Panc1 (cell line): ENCODE measurements at regions not wholly inside any gene's neighbourhood (a gene's known extent, or its start where the extent isn't known, plus 50 kb on each side); places are given as distances from the start of the nearest gene placed in this dataset.

Experiments
- ATAC-seq: fragments of 200-7000 bp; cut with Tn5 transposase; 2 replicates; pipeline ENCODE4 v1.9.1; 2020; ENCODE audit warnings: mild to moderate bottlenecking, moderate library complexity
- BruUV-seq: library from RNA; stranded (reverse); fragments of 400-500 nt; replicated peaks from 2 replicates; lab custom pipeline; 2021; lab: Mats Ljungman, UMichigan
- CTCF ChIA-PET: fragments of 300-600 bp; sonication (Branson Sonifier 250); formaldehyde crosslinking; loops from one replicate; lab custom pipeline; 2022; ENCODE audit warnings: antibody characterized with exemption; lab: Charles Lee
- POLR2A ChIA-PET: fragments of 300-600 bp; sonication (Branson Sonifier 250); formaldehyde crosslinking; loops from one replicate; lab custom pipeline; 2022; ENCODE audit warnings: antibody characterized with exemption; lab: Charles Lee
- DNase-seq: peaks from one replicate; pipeline ENCODE4 v3.0.0-alpha.2; 2010; ENCODE audit warnings: low read depth, low spot score
- H3K27ac ChIP-seq: 2 replicates; pipeline ENCODE4 v1.5.1; 2011; ENCODE audit warnings: mild to moderate bottlenecking, low read length, inconsistent platforms
- H3K27me3 ChIP-seq: fragments of 200-500 bp; sonication (Bioruptor generic); 2 replicates; pipeline ENCODE4 v1.6.0; 2014; ENCODE audit warnings: low read length, inconsistent platforms; ENCODE audit not compliant: control insufficient read depth, insufficient read depth
- H3K36me3 ChIP-seq: fragments of 200-500 bp; sonication (Bioruptor generic); 2 replicates; pipeline ENCODE4 v1.5.1; 2014; ENCODE audit warnings: inconsistent platforms, mild to moderate bottlenecking, low read length, moderate library complexity; ENCODE audit not compliant: control insufficient read depth, insufficient read depth
- H3K4me1 ChIP-seq: 2 replicates; pipeline ENCODE4 v1.5.1; 2011; ENCODE audit warnings: inconsistent platforms, mild to moderate bottlenecking, low read length, moderate library complexity; ENCODE audit not compliant: control insufficient read depth, insufficient read depth
- H3K4me3 ChIP-seq, 2 experiments: 2 replicates each; pipeline ENCODE4 v1.5.1; 2011 to 2012; ENCODE audit warnings: low read depth in 2 of 2, low read length in 2 of 2, mild to moderate bottlenecking in 2 of 2, inconsistent platforms in 1 of 2, moderate library complexity in 1 of 2
- H3K9me3 ChIP-seq: fragments of 200-500 bp; sonication (Bioruptor generic); 2 replicates; pipeline ENCODE4 v1.5.1; 2014; ENCODE audit warnings: low read depth, mild to moderate bottlenecking, inconsistent platforms, low read length, moderate library complexity; ENCODE audit not compliant: control insufficient read depth, insufficient read depth
- POLR2AphosphoS5 ChIP-seq: IDR thresholded peaks from 2 replicates; pipeline ENCODE4 v1.6.1; 2012; ENCODE audit warnings: mild to moderate bottlenecking, low read depth, low read length, moderate library complexity
- SIN3A ChIP-seq: IDR thresholded peaks from 2 replicates; pipeline ENCODE4 v1.6.1; 2012; ENCODE audit warnings: low read depth, mild to moderate bottlenecking, low read length, moderate library complexity, borderline replicate concordance; ENCODE audit not compliant: insufficient read depth
- TCF7L2 ChIP-seq: IDR thresholded peaks from 2 replicates; pipeline ENCODE4 v1.6.1; 2011; ENCODE audit warnings: mild to moderate bottlenecking, low read depth, low read length, inconsistent platforms
- in situ Hi-C: cut with HindIII; loops from 2 replicates; pipeline ENCODE4 v1.10.0; 2016; ENCODE audit warnings: low sequenced_read_pairs, low pct_unique_long_range_greater_than_20kb
- intact Hi-C: fragments of 100-400 bp; cut with micrococcal nuclease; formaldehyde crosslinking; loops from one replicate; pipeline ENCODE4 v1.10.0; 2022; ENCODE audit not compliant: unreplicated experiment
- TF ChIP-seq, protein P1 (sequence below): fragments of 450-650 bp; IDR thresholded peaks from 2 replicates; pipeline ENCODE4 v1.5.1; 2017; ENCODE audit warnings: mild to moderate bottlenecking
- TF ChIP-seq, protein P2 (sequence below), 2 experiments: IDR thresholded peaks; 2 replicates each; pipeline ENCODE4 v1.6.1; 2011 to 2012; ENCODE audit warnings: low read depth in 2 of 2, control low read depth in 1 of 2, low read length in 1 of 2, mild to moderate bottlenecking in 1 of 2, moderate library complexity in 1 of 2; ENCODE audit not compliant: insufficient read depth in 1 of 2

DNA sequence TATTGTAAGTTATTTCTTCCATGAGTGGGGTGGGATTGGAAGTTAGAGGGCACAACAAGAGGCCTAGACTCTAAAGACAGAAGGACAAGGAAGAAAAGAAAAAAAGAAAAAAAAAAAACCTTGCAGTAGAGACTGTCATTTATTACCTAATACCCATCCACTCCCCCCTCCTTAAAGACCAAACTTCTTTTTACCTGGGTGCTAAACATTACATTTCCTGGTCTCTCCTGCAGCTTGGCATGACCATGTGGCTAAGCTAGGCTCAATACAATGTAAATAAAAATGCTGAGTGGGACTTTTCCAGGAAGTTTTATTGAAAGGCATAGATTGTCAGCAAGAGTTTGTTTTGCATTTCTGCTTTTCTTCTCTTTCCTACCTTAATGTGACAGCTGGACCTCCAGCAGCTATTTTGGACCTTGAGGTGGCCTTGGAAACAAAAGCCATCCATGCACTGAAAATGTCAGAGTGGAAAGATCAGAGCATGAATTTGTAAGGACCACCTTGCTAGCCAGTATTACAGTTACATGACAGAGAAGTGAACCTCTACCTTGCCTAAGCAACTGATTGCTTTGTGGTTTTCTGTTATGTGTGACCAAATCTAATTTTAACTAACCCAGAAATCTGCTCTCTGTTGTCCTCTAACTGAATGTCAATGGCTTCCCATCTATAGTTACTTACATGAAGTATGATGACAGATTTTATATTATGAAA is 81.3 kb upstream of the SFMBT2 start:
- no peak for TF ChIP-seq SIN3A
- no peak for TF ChIP-seq POLR2AphosphoS5
- TF ChIP-seq TCF7L2 = no peak
- TF ChIP-seq, protein P1, sequence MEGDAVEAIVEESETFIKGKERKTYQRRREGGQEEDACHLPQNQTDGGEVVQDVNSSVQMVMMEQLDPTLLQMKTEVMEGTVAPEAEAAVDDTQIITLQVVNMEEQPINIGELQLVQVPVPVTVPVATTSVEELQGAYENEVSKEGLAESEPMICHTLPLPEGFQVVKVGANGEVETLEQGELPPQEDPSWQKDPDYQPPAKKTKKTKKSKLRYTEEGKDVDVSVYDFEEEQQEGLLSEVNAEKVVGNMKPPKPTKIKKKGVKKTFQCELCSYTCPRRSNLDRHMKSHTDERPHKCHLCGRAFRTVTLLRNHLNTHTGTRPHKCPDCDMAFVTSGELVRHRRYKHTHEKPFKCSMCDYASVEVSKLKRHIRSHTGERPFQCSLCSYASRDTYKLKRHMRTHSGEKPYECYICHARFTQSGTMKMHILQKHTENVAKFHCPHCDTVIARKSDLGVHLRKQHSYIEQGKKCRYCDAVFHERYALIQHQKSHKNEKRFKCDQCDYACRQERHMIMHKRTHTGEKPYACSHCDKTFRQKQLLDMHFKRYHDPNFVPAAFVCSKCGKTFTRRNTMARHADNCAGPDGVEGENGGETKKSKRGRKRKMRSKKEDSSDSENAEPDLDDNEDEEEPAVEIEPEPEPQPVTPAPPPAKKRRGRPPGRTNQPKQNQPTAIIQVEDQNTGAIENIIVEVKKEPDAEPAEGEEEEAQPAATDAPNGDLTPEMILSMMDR = no peak
- TF ChIP-seq, protein P2, sequence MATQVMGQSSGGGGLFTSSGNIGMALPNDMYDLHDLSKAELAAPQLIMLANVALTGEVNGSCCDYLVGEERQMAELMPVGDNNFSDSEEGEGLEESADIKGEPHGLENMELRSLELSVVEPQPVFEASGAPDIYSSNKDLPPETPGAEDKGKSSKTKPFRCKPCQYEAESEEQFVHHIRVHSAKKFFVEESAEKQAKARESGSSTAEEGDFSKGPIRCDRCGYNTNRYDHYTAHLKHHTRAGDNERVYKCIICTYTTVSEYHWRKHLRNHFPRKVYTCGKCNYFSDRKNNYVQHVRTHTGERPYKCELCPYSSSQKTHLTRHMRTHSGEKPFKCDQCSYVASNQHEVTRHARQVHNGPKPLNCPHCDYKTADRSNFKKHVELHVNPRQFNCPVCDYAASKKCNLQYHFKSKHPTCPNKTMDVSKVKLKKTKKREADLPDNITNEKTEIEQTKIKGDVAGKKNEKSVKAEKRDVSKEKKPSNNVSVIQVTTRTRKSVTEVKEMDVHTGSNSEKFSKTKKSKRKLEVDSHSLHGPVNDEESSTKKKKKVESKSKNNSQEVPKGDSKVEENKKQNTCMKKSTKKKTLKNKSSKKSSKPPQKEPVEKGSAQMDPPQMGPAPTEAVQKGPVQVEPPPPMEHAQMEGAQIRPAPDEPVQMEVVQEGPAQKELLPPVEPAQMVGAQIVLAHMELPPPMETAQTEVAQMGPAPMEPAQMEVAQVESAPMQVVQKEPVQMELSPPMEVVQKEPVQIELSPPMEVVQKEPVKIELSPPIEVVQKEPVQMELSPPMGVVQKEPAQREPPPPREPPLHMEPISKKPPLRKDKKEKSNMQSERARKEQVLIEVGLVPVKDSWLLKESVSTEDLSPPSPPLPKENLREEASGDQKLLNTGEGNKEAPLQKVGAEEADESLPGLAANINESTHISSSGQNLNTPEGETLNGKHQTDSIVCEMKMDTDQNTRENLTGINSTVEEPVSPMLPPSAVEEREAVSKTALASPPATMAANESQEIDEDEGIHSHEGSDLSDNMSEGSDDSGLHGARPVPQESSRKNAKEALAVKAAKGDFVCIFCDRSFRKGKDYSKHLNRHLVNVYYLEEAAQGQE (IDR thresholded peaks at IDR 0.05; ENCODE audit: insufficient read depth in 1 of 2, low read depth in 2 of 2, low read length in 1 of 2) = no peak
- in situ Hi-C loops = no loop called here
- BruUV-seq = no TSS peak
- no peak for DNase-seq
- intact Hi-C loops = no loop called here
- no peak overlapping the region for H3K27ac ChIP-seq
- no peaks in the 10 kb centered on the region for H3K4me1 ChIP-seq
- CTCF ChIA-PET = no interaction called here
- no peaks in the 10 kb centered on the region; the same call in none of the 2 replicates for H3K27me3 ChIP-seq
- POLR2A ChIA-PET = no interaction called here
- no peak for ATAC-seq
- H3K36me3 ChIP-seq = no peaks in the 10 kb centered on the region
- H3K4me3 ChIP-seq = no peak overlapping the region
- H3K9me3 ChIP-seq = no peaks in the 10 kb centered on the region

DNA sequence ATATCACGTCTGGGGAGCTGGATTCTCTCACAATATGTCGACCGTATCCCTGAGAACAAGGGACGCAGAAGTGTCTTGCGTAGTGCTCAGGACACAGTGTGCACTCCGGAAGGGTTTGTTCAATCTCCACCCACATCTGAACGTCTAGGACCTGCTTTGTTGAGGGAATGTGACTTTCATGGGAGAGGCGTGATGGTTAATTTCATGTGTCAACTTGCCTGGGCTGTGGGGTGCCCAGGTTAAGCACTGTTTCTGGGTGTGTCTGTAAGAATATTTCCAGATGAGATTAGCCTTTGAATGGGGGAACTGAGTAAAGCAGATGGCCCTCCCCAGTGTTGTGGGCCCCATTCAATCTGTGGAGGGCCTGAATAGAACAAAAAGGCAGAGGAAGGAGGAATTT is 80.4 kb upstream of the SFMBT2 start:
- in situ Hi-C loops = no loop called here
- DNase-seq = no peak

More for the DNA sequence above, 80.4 kb upstream of the SFMBT2 start:
- Histone ChIP-seq H3K27me3 (no peaks in the 10 kb centered on the region; the same call in none of the 2 replicates), H3K36me3 (no peaks in the 10 kb centered on the region), H3K4me3 (no peak overlapping the region), H3K4me1 (no peaks in the 10 kb centered on the region), H3K27ac (no peak overlapping the region), H3K9me3 (no peaks in the 10 kb centered on the region)
- intact Hi-C loops = no loop called here
- ChIA-PET CTCF (no interaction called here), POLR2A (no interaction called here)
- TF ChIP-seq POLR2AphosphoS5 = no peak
- TF ChIP-seq, protein P1 = no peak
- no peak for TF ChIP-seq TCF7L2
- TF ChIP-seq SIN3A = no peak
- TF ChIP-seq, protein P2 (IDR thresholded peaks at IDR 0.05; ENCODE audit: insufficient read depth in 1 of 2, low read depth in 2 of 2, low read length in 1 of 2) = no peak
- BruUV-seq = no TSS peak
- no peak for ATAC-seq
